WTC11 (cell line): ENCODE measurements at regions not wholly inside any gene's neighbourhood (a gene's known extent, or its start where the extent isn't known, plus 50 kb on each side); places are given as distances from the start of the nearest gene placed in this dataset.

Source experiments
- ATAC-seq: fragments of 200-7000 bp; cut with Tn5 transposase; 2 replicates; pipeline ENCODE4 v1.10.0; 2021; ENCODE audit warnings: mild to moderate bottlenecking, moderate library complexity
- CTCF ChIA-PET: fragments of 300-600 bp; sonication (Branson Sonifier 250); formaldehyde crosslinking; loops from one replicate; lab custom pipeline; 2021; ENCODE audit warnings: antibody characterized with exemption; lab: Charles Lee
- POLR2A ChIA-PET: fragments of 350-600 bp; sonication (Branson Sonifier 250); formaldehyde crosslinking; loops from one replicate; lab custom pipeline; 2021; ENCODE audit warnings: antibody characterized with exemption; lab: Charles Lee
- DNase-seq: peaks from one replicate; pipeline ENCODE4 v3.0.0; 2021; ENCODE audit warnings: low spot score
- H3K27ac Mint-ChIP-seq: 2 replicates; pipeline ENCODE4 v1.8.0; 2021; ENCODE audit warnings: mixed read lengths
- H3K27me3 Mint-ChIP-seq: 2 replicates; pipeline ENCODE4 v1.8.0; 2021; ENCODE audit warnings: low read depth, mild to moderate bottlenecking, moderate library complexity, mixed read lengths
- H3K36me3 Mint-ChIP-seq: 2 replicates; pipeline ENCODE4 v1.8.0; 2021; ENCODE audit warnings: mixed read lengths
- H3K4me1 Mint-ChIP-seq: 2 replicates; pipeline ENCODE4 v1.8.0; 2022; ENCODE audit warnings: mixed read lengths
- H3K4me3 Mint-ChIP-seq: 2 replicates; pipeline ENCODE4 v1.8.0; 2021; ENCODE audit warnings: mild to moderate bottlenecking, moderate library complexity, mixed read lengths
- H3K9me3 Mint-ChIP-seq: 2 replicates; pipeline ENCODE4 v1.8.0; 2021; ENCODE audit warnings: mixed read lengths
- ATF6 ChIP-seq: sonication (generic); formaldehyde crosslinking; IDR thresholded peaks from 2 replicates; pipeline ENCODE4 v1.8.1; 2023; ENCODE audit warnings: mild to moderate bottlenecking, missing genetic modification reagents
- E2F4 ChIP-seq: sonication (generic); formaldehyde crosslinking; IDR thresholded peaks from 2 replicates; pipeline ENCODE4 v1.8.1; 2022; ENCODE audit warnings: low read depth, mild to moderate bottlenecking, moderate library complexity, missing genetic modification reagents, borderline replicate concordance
- E2F5 ChIP-seq: sonication (generic); formaldehyde crosslinking; IDR thresholded peaks from 2 replicates; pipeline ENCODE4 v1.8.1; 2022; ENCODE audit warnings: mild to moderate bottlenecking, moderate library complexity, missing genetic modification reagents
- ELF4 ChIP-seq: sonication (generic); formaldehyde crosslinking; IDR thresholded peaks from 2 replicates; pipeline ENCODE4 v1.8.1; 2022; ENCODE audit warnings: low read depth, mild to moderate bottlenecking, moderate library complexity, missing genetic modification reagents
- ESRRA ChIP-seq: sonication (generic); formaldehyde crosslinking; IDR thresholded peaks from 2 replicates; pipeline ENCODE4 v1.8.1; 2022; ENCODE audit warnings: mild to moderate bottlenecking, missing genetic modification reagents, borderline replicate concordance
- FOXP1 ChIP-seq: sonication (generic); formaldehyde crosslinking; IDR thresholded peaks from 2 replicates; pipeline ENCODE4 v1.8.0; 2022; ENCODE audit warnings: missing genetic modification reagents, mild to moderate bottlenecking, moderate library complexity, borderline replicate concordance
- FOXP4 ChIP-seq: sonication (generic); formaldehyde crosslinking; IDR thresholded peaks from 2 replicates; pipeline ENCODE4 v1.8.0; 2022; ENCODE audit warnings: mild to moderate bottlenecking, missing genetic modification reagents
- HMGA2 ChIP-seq: fragments of 250-450 bp; sonication (Bioruptor Pico); IDR thresholded peaks from 2 replicates; pipeline ENCODE4 v1.4.0; 2021; ENCODE audit warnings: mild to moderate bottlenecking, moderate library complexity
- IRF1 ChIP-seq: sonication (generic); formaldehyde crosslinking; IDR thresholded peaks from 2 replicates; pipeline ENCODE4 v1.8.0; 2023; ENCODE audit warnings: missing genetic modification reagents
- KAT7 ChIP-seq: sonication (generic); formaldehyde crosslinking; IDR thresholded peaks from 2 replicates; pipeline ENCODE4 v1.8.1; 2023; ENCODE audit warnings: missing genetic modification reagents, mild to moderate bottlenecking, borderline replicate concordance
- MXD4 ChIP-seq: fragments of 250-450 bp; sonication (Bioruptor Pico); IDR thresholded peaks from 2 replicates; pipeline ENCODE4 v1.8.0; 2021; ENCODE audit warnings: mild to moderate bottlenecking, moderate library complexity, borderline replicate concordance
- NFATC4 ChIP-seq: fragments of 250-450 bp; sonication (Bioruptor Pico); IDR thresholded peaks from 2 replicates; pipeline ENCODE4 v1.9.0; 2021; ENCODE audit warnings: mild to moderate bottlenecking
- RORB ChIP-seq: fragments of 250-450 bp; sonication (Bioruptor Pico); IDR thresholded peaks from 2 replicates; pipeline ENCODE4 v1.9.0; 2021; ENCODE audit warnings: mild to moderate bottlenecking
- SMAD4 ChIP-seq: sonication (generic); formaldehyde crosslinking; IDR thresholded peaks from 2 replicates; pipeline ENCODE4 v1.8.0; 2022; ENCODE audit warnings: mild to moderate bottlenecking, missing genetic modification reagents
- TEAD4 ChIP-seq: sonication (generic); formaldehyde crosslinking; IDR thresholded peaks from 2 replicates; pipeline ENCODE4 v1.8.0; 2022; ENCODE audit warnings: mild to moderate bottlenecking, missing genetic modification reagents
- ZNF121 ChIP-seq: sonication (generic); formaldehyde crosslinking; IDR thresholded peaks from 2 replicates; pipeline ENCODE4 v1.8.0; 2023; ENCODE audit warnings: missing genetic modification reagents
- ZNF232 ChIP-seq: sonication (generic); formaldehyde crosslinking; IDR thresholded peaks from 2 replicates; pipeline ENCODE4 v1.8.0; 2022; ENCODE audit warnings: mild to moderate bottlenecking, missing genetic modification reagents
- ZNF263 ChIP-seq: sonication (generic); formaldehyde crosslinking; IDR thresholded peaks from 2 replicates; pipeline ENCODE4 v1.8.1; 2022; ENCODE audit warnings: low read depth, mild to moderate bottlenecking, moderate library complexity, missing genetic modification reagents
- ZNF423 ChIP-seq: fragments of 250-450 bp; sonication (Bioruptor Pico); IDR thresholded peaks from 2 replicates; pipeline ENCODE4 v2.1.2; 2022; ENCODE audit warnings: mild to moderate bottlenecking, moderate library complexity

- POLR2A ChIA-PET = no interaction called here
- ATAC-seq (no peak), DNase-seq (no peak)
- Mint-ChIP-seq H3K4me3 (no peak overlapping the region), H3K4me1 (peaks cover 5% of the 10 kb centered on the region; the same call in 1 of the 2 replicates), H3K27me3 (no peaks in the 10 kb centered on the region), H3K9me3 (no peaks in the 10 kb centered on the region), H3K36me3 (no peaks in the 10 kb centered on the region), H3K27ac (no peak overlapping the region)
- CTCF ChIA-PET = no interaction called here
- no peak for TF ChIP-seq ATF6 (CRISPR knock-in tag)
- TF ChIP-seq RORB (CRISPR knock-in tag) = no peak
- no peak for TF ChIP-seq ELF4 (CRISPR knock-in tag)
These were observed 136.6 kb upstream of the ATP6AP2 start for GRCh38 chrX:40444133-40444532.

GRCh38 chrX:40440866-40441265 is 139.9 kb upstream of the ATP6AP2 start:
- H3K27me3 Mint-ChIP-seq = no peaks in the 10 kb centered on the region
- 0 out of 2 replicates have a peak, but pooled peaks cover 3% of the 10 kb centered on the region for H3K9me3 Mint-ChIP-seq
- H3K36me3 Mint-ChIP-seq = no peaks in the 10 kb centered on the region
- TF ChIP-seq ZNF423 (CRISPR knock-in tag) (no peak), FOXP4 (CRISPR knock-in tag) (no peak)
- H3K4me1 Mint-ChIP-seq = peaks cover 7% of the 10 kb centered on the region; the same call in 1 of the 2 replicates
- POLR2A ChIA-PET = no interaction called here
- H3K27ac Mint-ChIP-seq = no peak overlapping the region
- no peak for DNase-seq
- ATAC-seq = no peak
- CTCF ChIA-PET = no interaction called here
- H3K4me3 Mint-ChIP-seq = no peak overlapping the region

GRCh38 chrX:40439625-40440532 is 140.9 kb upstream of the ATP6AP2 start:
- POLR2A ChIA-PET = no interaction called here
- CTCF ChIA-PET = interaction anchor here (1.2 kb wide), 1 partner anchor 28 kb away, joined by 3 read pairs; no protein-coding TSS in a partner anchor
- DNase-seq = no peak
- peaks cover 14% of the 10 kb centered on the region for H3K4me1 Mint-ChIP-seq
- TF ChIP-seq KAT7 (CRISPR knock-in tag) = no peak
- no peak for TF ChIP-seq HMGA2 (CRISPR knock-in tag)
- no peak for TF ChIP-seq ZNF423 (CRISPR knock-in tag)
- TF ChIP-seq ZNF232 (CRISPR knock-in tag) = no peak
- TF ChIP-seq TEAD4 (CRISPR knock-in tag) = no peak
- TF ChIP-seq ESRRA (CRISPR knock-in tag) = no peak
- no peak for TF ChIP-seq ZNF121 (CRISPR knock-in tag)
- TF ChIP-seq IRF1 (CRISPR knock-in tag) = no peak
- TF ChIP-seq MXD4 (CRISPR knock-in tag) = no peak
- TF ChIP-seq SMAD4 = no peak
- no peak for TF ChIP-seq FOXP1 (CRISPR knock-in tag)
- TF ChIP-seq E2F5 (CRISPR knock-in tag) = no peak
- no peak for TF ChIP-seq ZNF263
- TF ChIP-seq NFATC4 (CRISPR knock-in tag) = no peak
- TF ChIP-seq E2F4 (CRISPR knock-in tag) = no peak
- H3K4me3 Mint-ChIP-seq = no peak overlapping the region
- no peak overlapping the region for H3K27ac Mint-ChIP-seq
- H3K27me3 Mint-ChIP-seq = no peaks in the 10 kb centered on the region
- H3K36me3 Mint-ChIP-seq = no peaks in the 10 kb centered on the region
- H3K9me3 Mint-ChIP-seq = 0 out of 2 replicates have a peak, but pooled peaks cover 3% of the 10 kb centered on the region
- ATAC-seq = no peak
